H1 (cell line): ENCODE measurements at regions not wholly inside any gene's neighbourhood (a gene's known extent, or its start where the extent isn't known, plus 50 kb on each side); places are given as distances from the start of the nearest gene placed in this dataset.

Experiments used
- CTCF ChIA-PET: fragments of 300-600 bp; sonication (Branson Sonifier 250); formaldehyde crosslinking; loops from one replicate; lab custom pipeline; 2021; ENCODE audit not compliant: partially characterized antibody; lab: Charles Lee
- POLR2A ChIA-PET: fragments of 300-600 bp; sonication (Branson Sonifier 250); formaldehyde crosslinking; loops from one replicate; lab custom pipeline; 2021; ENCODE audit warnings: inconsistent platforms; ENCODE audit not compliant: partially characterized antibody; lab: Charles Lee
- DNase-seq, 2 experiments: peaks; one replicate each; pipeline versions ENCODE4 v3.0.0 to v3.0.0-alpha.2; 2010 to 2022; ENCODE audit warnings: low spot score in 2 of 2, low read depth in 1 of 2, mixed read lengths in 1 of 2
- FAIRE-seq: peaks from 2 replicates; lab custom pipeline; 2011; peaks lifted over from hg19 to GRCh38; lab: Jason Lieb, UNC
- H2AFZ ChIP-seq: 2 replicates; pipeline ENCODE4 v1.8.1; 2012; ENCODE audit warnings: low read length, inconsistent platforms
- H2AK5ac ChIP-seq: 2 replicates; pipeline ENCODE4 v1.6.1; 2013; ENCODE audit warnings: low read depth, low read length
- H2BK120ac ChIP-seq: replicated peaks from 2 replicates; pipeline ENCODE3; 2013; ENCODE audit warnings: low read depth, low read length, inconsistent platforms
- H2BK12ac ChIP-seq: 2 replicates; pipeline ENCODE4 v1.6.1; 2013; ENCODE audit warnings: low read depth, low read length
- H2BK15ac ChIP-seq: 2 replicates; pipeline ENCODE4 v1.6.1; 2013; ENCODE audit warnings: low read length
- H2BK20ac ChIP-seq: 2 replicates; pipeline ENCODE4 v1.6.1; 2013; ENCODE audit warnings: low read length
- H2BK5ac ChIP-seq: 2 replicates; pipeline ENCODE4 v1.6.1; 2013; ENCODE audit warnings: low read depth, low read length
- H3K14ac ChIP-seq: 2 replicates; pipeline ENCODE4 v1.6.1; 2013; ENCODE audit warnings: inconsistent platforms; ENCODE audit not compliant: insufficient read length
- H3K18ac ChIP-seq: 2 replicates; pipeline ENCODE4 v1.6.1; 2013; ENCODE audit warnings: low read length; ENCODE audit errors: extremely low read depth
- H3K23ac ChIP-seq: 2 replicates; pipeline ENCODE4 v1.6.1; 2013; ENCODE audit warnings: inconsistent platforms; ENCODE audit not compliant: insufficient read length
- H3K23me2 ChIP-seq: 2 replicates; pipeline ENCODE4 v1.6.1; 2013; ENCODE audit warnings: low read depth, low read length
- H3K27ac ChIP-seq: 2 replicates; pipeline ENCODE4 v1.6.1; 2011; ENCODE audit warnings: low read depth, low read length, inconsistent platforms
- H3K27me3 ChIP-seq, 4 experiments: replicated peaks in 1 of 4; 1 replicate in 1 of 4; 2 replicates in 3 of 4; pipeline versions ENCODE4 v1.6.1 to v1.8.1; 2011 to 2013; ENCODE audit warnings: low read length in 3 of 4, mild to moderate bottlenecking in 3 of 4, inconsistent platforms in 2 of 4, mixed read lengths in 2 of 4, moderate library complexity in 1 of 4; ENCODE audit not compliant: control insufficient read depth in 3 of 4, insufficient read depth in 3 of 4; ENCODE audit errors: extremely low read depth in 1 of 4
- H3K36me3 ChIP-seq, 4 experiments: 2 replicates each; pipeline versions ENCODE4 v1.6.1 to v1.8.1; 2011 to 2013; ENCODE audit warnings: mild to moderate bottlenecking in 4 of 4, low read length in 3 of 4, moderate library complexity in 2 of 4, control low read depth in 1 of 4, inconsistent platforms in 1 of 4; ENCODE audit not compliant: insufficient read depth in 4 of 4, control insufficient read depth in 2 of 4
- H3K4ac ChIP-seq: replicated peaks from 2 replicates; pipeline ENCODE3; 2013; ENCODE audit warnings: low read length, low read depth, mixed read lengths, inconsistent platforms; ENCODE audit not compliant: insufficient read length
- H3K4me1 ChIP-seq, 4 experiments: replicated peaks in 1 of 4; 1 replicate in 1 of 4; 2 replicates in 3 of 4; pipeline versions ENCODE4 v1.6.1 to v1.8.1; 2011 to 2013; ENCODE audit warnings: low read length in 3 of 4, inconsistent platforms in 2 of 4, mixed read lengths in 1 of 4; ENCODE audit not compliant: insufficient read depth in 4 of 4, control insufficient read depth in 3 of 4
- H3K4me2 ChIP-seq, 2 experiments: 2 replicates each; pipeline versions ENCODE4 v1.6.1 to v1.8.1; 2011 to 2013; ENCODE audit warnings: low read depth in 2 of 2, low read length in 2 of 2, control low read depth in 1 of 2, inconsistent platforms in 1 of 2, mild to moderate bottlenecking in 1 of 2; ENCODE audit not compliant: insufficient read depth in 1 of 2
- H3K4me3 ChIP-seq, 4 experiments: fragments of 200-600, 300-600 bp in 1 of 4; sonication (generic), shearing (Covaris generic), sonication (Bioruptor Twin) in 1 of 4; 2 replicates each; pipeline versions ENCODE4 v1.5.1 to v1.8.1; 2011 to 2016; ENCODE audit warnings: low read length in 4 of 4, low read depth in 3 of 4, control low read depth in 2 of 4, inconsistent platforms in 2 of 4, mild to moderate bottlenecking in 2 of 4, mixed read lengths in 1 of 4, moderate library complexity in 1 of 4; ENCODE audit not compliant: insufficient read depth in 2 of 4; ENCODE audit errors: extremely low read depth in 1 of 4
- H3K56ac ChIP-seq: replicated peaks from 2 replicates; pipeline ENCODE3; 2013; ENCODE audit warnings: low read depth, mild to moderate bottlenecking, mixed read lengths, low read length, inconsistent platforms; ENCODE audit not compliant: insufficient read length
- H3K79me1 ChIP-seq: 2 replicates; pipeline ENCODE4 v1.6.1; 2013; ENCODE audit warnings: low read depth, low read length, control low read depth
- H3K79me2 ChIP-seq, 2 experiments: 2 replicates each; pipeline versions ENCODE4 v1.6.1 to v1.8.1; 2012 to 2013; ENCODE audit warnings: low read length in 2 of 2, mild to moderate bottlenecking in 2 of 2, inconsistent platforms in 1 of 2; ENCODE audit not compliant: insufficient read depth in 2 of 2, control insufficient read depth in 1 of 2
- H3K9ac ChIP-seq, 4 experiments: replicated peaks in 1 of 4; 1 replicate in 1 of 4; 2 replicates in 3 of 4; pipeline versions ENCODE4 v1.6.1 to v1.8.1; 2011 to 2013; ENCODE audit warnings: low read depth in 3 of 4, low read length in 3 of 4, control low read depth in 2 of 4, mild to moderate bottlenecking in 2 of 4, moderate library complexity in 2 of 4, inconsistent platforms in 1 of 4; ENCODE audit errors: extremely low read depth in 1 of 4
- H3K9me3 ChIP-seq, 2 experiments: 2 replicates each; pipeline versions ENCODE4 v1.6.1 to v1.8.1; 2012 to 2013; ENCODE audit warnings: mild to moderate bottlenecking in 2 of 2, moderate library complexity in 2 of 2, control low read depth in 1 of 2, inconsistent platforms in 1 of 2, low read depth in 1 of 2, low read length in 1 of 2, mixed read lengths in 1 of 2; ENCODE audit not compliant: insufficient read depth in 2 of 2
- H4K20me1 ChIP-seq, 2 experiments: replicated peaks in 1 of 2; 2 replicates each; pipeline versions ENCODE3 to v1.8.1; 2011 to 2013; ENCODE audit warnings: inconsistent platforms in 2 of 2, low read length in 2 of 2, mild to moderate bottlenecking in 1 of 2; ENCODE audit not compliant: insufficient read depth in 2 of 2, control insufficient read depth in 1 of 2
- H4K5ac ChIP-seq: 2 replicates; pipeline ENCODE4 v1.6.1; 2013; ENCODE audit warnings: low read length, low read depth, mixed read lengths, inconsistent platforms; ENCODE audit not compliant: insufficient read length
- H4K8ac ChIP-seq: 2 replicates; pipeline ENCODE4 v1.8.0; 2013; ENCODE audit warnings: mild to moderate bottlenecking, moderate library complexity, low read length, inconsistent platforms; ENCODE audit not compliant: insufficient read depth; ENCODE audit errors: extremely low read depth
- H4K91ac ChIP-seq: replicated peaks from 2 replicates; pipeline ENCODE3; 2013; ENCODE audit warnings: low read length, mixed read lengths, inconsistent platforms; ENCODE audit not compliant: insufficient read length
- NANOG ChIP-seq: IDR thresholded peaks from 2 replicates; pipeline ENCODE4 v1.6.1; 2011; ENCODE audit warnings: low read length, low read depth, mild to moderate bottlenecking, inconsistent platforms; ENCODE audit not compliant: insufficient read depth, poor library complexity, severe bottlenecking
- WGBS, 2 experiments: shearing (Covaris generic) in 1 of 2; methylation state at CpG; one replicate each; pipeline versions ENCODE4 v1.1.6 to v1.1.7; 2013 to 2015; ENCODE audit warnings: low lambda C conversion rate in 2 of 2, mixed read lengths in 2 of 2, inconsistent platforms in 1 of 2, low coverage in 1 of 2, missing lambda C conversion rate in 1 of 2; ENCODE audit not compliant: insufficient replicate concordance in 2 of 2, insufficient coverage in 1 of 2, insufficient read length in 1 of 2; ENCODE audit errors: extremely low coverage in 1 of 2, missing lambda C conversion rate in 1 of 2; 5-methylcytosine and 5-hydroxymethylcytosine counted together

DNA sequence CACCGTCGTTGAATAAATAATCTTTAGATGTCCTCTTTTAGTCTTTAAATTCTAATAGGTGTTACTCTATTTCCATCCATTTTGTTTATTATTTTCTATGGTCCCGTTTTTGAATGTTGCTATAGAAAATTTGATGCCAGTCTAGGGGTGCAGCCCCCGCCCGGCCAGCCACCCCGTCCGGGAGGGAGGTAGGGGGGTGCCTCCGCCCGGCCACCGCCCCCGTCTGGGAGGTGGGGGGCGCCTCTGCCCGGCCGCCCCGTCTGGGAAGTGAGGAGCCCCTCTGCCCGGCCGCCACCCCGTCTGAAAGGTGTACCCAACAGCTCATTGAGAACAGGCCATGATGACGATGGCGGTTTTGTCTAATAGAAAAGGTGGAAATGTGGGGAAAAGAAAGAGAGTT lies 2372.2 kb upstream of the WWC1 start:
- FAIRE-seq: no peak

More for the DNA sequence above, 2372.2 kb upstream of the WWC1 start:
- no peak for DNase-seq
- Histone ChIP-seq H3K4me2 (no peak overlapping the region), H3K18ac (no peak overlapping the region), H3K27me3 (no peaks in the 10 kb centered on the region), H3K9ac (no peak overlapping the region), H3K23ac (no peak overlapping the region), H2BK15ac (no peak overlapping the region), H2AFZ (no peak overlapping the region), H3K79me1 (no peaks in the 10 kb centered on the region), H4K20me1 (no peaks in the 10 kb centered on the region), H3K9me3 (no peaks in the 10 kb centered on the region), H2BK20ac (no peak overlapping the region), H3K79me2 (no peaks in the 10 kb centered on the region), H2AK5ac (no peak overlapping the region), H3K4me3 (no peak overlapping the region), H3K23me2 (no peaks in the 10 kb centered on the region), H4K8ac (no peak overlapping the region), H3K14ac (no peak overlapping the region), H2BK5ac (no peak overlapping the region), H2BK12ac (no peak overlapping the region), H4K5ac (no peak overlapping the region), H3K4ac (no peak overlapping the region), H4K91ac (no peak overlapping the region), H3K36me3 (no peaks in the 10 kb centered on the region; a peak in 1 of 8 replicates), H3K4me1 (no peaks in the 10 kb centered on the region), H3K27ac (no peak overlapping the region), H2BK120ac (no peak overlapping the region), H3K56ac (no peak overlapping the region)
- WGBS, 2 experiments: 98% methylated on average over 13 of the region's 20 CpGs; no CpG with 5 or more reads in 1 of the 2 experiments
- no peak for TF ChIP-seq NANOG
- ChIA-PET POLR2A (no interaction called here), CTCF (no interaction called here)
